ENCODE measurements at regions not wholly inside any gene's neighbourhood (a gene's known extent, or its start where the extent isn't known, plus 50 kb on each side); places are given as distances from the start of the nearest gene placed in this dataset.

DNA sequence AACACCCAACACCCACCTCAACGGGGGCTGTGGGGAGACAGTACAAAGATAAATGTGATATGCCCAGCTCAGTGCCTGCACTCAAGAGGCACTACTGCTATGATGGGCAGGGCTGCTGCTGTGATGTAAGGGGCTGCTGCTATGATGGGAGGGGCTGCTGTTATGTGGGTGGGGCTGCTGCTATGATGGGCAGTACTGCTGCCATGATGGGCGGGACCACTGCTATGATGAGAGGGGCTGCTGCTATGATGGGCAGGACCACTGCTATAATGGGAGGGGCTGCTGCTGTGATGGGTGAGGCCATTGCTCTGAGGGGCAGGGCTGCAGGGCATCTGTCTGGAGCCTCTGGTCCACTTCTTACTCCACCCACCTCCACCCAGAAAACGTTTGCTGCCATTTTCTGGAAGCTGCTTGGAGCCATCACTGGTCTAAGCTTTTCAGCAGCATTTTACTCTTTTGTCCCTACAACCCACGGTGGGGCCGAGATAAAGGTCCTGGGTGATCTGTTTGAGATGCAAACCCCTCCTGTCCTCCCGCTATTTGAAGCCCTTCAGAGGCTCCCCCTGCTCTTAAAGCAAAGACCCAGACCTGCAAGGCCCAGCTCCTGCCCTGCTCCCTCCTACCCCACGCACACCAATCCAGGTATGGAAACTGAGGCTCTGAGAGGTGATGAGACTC lies 656.9 kb downstream of the PTPRU start:
- TF ChIP-seq, protein P1, sequence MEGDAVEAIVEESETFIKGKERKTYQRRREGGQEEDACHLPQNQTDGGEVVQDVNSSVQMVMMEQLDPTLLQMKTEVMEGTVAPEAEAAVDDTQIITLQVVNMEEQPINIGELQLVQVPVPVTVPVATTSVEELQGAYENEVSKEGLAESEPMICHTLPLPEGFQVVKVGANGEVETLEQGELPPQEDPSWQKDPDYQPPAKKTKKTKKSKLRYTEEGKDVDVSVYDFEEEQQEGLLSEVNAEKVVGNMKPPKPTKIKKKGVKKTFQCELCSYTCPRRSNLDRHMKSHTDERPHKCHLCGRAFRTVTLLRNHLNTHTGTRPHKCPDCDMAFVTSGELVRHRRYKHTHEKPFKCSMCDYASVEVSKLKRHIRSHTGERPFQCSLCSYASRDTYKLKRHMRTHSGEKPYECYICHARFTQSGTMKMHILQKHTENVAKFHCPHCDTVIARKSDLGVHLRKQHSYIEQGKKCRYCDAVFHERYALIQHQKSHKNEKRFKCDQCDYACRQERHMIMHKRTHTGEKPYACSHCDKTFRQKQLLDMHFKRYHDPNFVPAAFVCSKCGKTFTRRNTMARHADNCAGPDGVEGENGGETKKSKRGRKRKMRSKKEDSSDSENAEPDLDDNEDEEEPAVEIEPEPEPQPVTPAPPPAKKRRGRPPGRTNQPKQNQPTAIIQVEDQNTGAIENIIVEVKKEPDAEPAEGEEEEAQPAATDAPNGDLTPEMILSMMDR (IDR thresholded peaks at IDR 0.05; ENCODE audit: control insufficient read depth, insufficient read depth, low read depth, low read length, missing control alignments): no peak
- DNase-seq (ENCODE audit: low read depth): no peak
- H3K4me3 ChIP-seq (ENCODE audit: control insufficient read depth, low read depth, low read length): no peak overlapping the region

DNA sequence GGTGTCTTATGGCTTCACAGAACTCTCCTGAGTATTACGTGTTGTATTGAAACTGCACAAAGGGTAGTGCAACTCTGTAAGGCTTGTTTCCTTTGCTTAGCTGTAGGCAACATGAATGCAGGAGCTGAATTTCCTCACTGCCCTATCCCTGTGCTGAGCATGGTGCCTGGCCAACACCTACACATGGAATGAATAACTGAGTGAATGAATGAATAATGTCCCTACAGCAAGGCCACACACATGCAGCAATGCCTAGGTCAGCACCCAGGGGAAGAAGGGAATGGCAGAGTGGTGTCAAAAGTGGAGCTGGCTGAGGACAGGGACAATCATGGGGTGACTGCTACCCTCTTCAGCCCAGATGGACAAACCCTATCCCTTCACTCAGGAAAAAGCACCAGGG lies 655.9 kb downstream of the PTPRU start:
- TF ChIP-seq, protein P1 (IDR thresholded peaks at IDR 0.05; ENCODE audit: control insufficient read depth, insufficient read depth, low read depth, low read length, missing control alignments): no peak
- DNase-seq (ENCODE audit: low read depth): no peak
- H3K4me3 ChIP-seq (ENCODE audit: control insufficient read depth, low read depth, low read length): no peak overlapping the region

DNA sequence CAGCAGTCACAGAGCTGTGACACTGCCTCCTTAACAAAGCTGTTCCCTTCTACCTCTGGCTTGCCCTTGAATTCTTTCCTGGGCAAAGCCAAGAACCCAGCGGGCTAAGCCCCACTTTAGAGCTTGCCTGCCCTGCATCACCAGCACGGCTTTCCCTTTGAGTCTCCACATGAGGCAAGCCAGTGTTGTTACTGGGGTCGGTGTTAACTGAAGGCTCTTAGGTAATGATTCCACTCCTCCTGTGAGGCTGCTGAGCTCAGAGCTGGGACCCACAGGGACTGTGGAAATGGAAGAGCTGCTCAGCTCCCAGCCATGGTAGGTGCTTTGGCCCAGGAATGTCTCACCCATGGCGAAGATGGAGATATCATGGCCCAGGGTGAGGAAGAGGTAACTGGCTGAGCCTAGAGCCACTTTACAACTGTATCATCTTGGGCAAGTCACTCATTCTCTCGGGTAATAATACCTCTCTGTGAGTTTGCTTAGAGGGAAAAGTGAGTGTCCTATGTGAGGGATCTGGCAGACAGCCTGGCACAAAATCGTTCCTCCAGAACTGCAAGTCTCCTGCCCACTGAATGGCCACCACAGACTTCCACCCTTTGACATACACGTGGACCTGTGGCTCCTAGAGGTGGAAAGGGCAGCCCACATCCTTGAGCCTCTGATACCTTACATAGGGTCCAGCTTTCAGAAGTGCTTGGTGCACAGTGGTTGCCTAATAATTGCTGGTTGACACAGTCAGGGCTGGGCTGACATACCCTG lies 654.1 kb downstream of the PTPRU start:
- no peak for DNase-seq (ENCODE audit: low read depth)
- TF ChIP-seq, protein P1 (IDR thresholded peaks at IDR 0.05; ENCODE audit: control insufficient read depth, insufficient read depth, low read depth, low read length, missing control alignments): no peak
- no peak overlapping the region for H3K4me3 ChIP-seq (ENCODE audit: control insufficient read depth, low read depth, low read length)

DNA sequence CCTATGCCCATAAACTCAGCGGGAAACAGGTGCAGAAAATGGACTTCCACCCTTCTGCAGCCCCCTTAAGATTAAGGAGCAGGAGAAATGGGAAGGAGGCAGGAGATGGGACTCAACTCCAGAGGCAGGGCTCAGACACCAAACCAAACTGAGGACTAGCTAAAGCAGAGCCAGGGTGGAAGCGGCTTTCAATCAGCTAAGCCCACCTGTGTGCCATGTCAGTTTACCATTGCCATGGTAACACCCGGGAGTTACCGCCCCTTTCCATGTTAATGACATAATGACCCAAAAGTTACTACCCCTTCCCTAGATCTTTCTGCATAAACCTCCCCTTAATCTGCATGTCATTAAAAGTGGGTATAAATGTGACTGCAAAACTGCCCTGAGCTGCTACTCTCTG lies 653.5 kb downstream of the PTPRU start:
- no peak overlapping the region for H3K4me3 ChIP-seq (ENCODE audit: control insufficient read depth, low read depth, low read length)
- TF ChIP-seq, protein P1 (IDR thresholded peaks at IDR 0.05; ENCODE audit: control insufficient read depth, insufficient read depth, low read depth, low read length, missing control alignments): no peak
- no peak for DNase-seq (ENCODE audit: low read depth)

DNA sequence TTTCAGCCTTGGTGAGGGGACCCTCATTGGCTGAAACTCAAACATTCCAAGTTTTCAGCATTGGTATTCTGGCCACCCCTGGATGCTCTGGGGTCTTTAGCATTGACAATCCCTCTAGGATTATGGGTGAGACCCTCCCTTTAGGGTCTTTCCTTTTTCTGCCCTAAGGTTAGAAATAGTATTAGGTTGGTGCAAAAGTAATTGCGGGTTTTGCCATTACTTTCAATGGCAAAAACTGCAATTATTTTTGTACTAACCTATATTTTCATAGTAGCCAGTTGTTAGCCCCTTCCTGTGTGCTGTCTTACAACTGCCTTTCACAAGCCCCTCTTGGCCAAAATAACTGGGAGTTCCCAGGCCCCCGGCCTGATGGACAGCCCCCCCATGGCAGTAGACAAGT lies 648.4 kb downstream of the PTPRU start:
- TF ChIP-seq, protein P1 (IDR thresholded peaks at IDR 0.05; ENCODE audit: control insufficient read depth, insufficient read depth, low read depth, low read length, missing control alignments): no peak
- no peak overlapping the region for H3K4me3 ChIP-seq (ENCODE audit: control insufficient read depth, low read depth, low read length)
- DNase-seq (ENCODE audit: low read depth): no peak

DNA sequence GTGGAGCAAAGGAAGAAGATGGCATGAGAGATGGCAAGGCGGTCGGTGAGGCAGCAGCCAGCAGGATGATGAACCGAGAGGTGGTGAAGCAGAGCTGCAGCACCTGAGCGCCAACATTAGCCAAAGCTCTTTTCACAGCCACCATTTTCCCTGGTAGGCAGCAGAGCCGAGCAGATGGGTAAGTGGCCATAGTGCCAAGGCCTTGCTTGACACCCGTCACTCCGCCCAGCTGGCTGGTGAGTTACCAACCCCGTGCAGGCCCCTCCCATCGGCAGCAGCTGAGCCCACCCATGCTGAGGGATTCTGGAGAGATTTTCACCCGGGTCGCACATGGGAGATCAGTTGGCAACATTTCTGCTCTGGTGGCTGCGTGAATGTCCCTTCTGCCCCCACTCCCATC lies 647.7 kb downstream of the PTPRU start:
- H3K4me3 ChIP-seq (ENCODE audit: control insufficient read depth, low read depth, low read length): no peak overlapping the region
- TF ChIP-seq, protein P1 (IDR thresholded peaks at IDR 0.05; ENCODE audit: control insufficient read depth, insufficient read depth, low read depth, low read length, missing control alignments): no peak
- DNase-seq (ENCODE audit: low read depth): no peak

Measured in AG09309 (cell line).